GM04504 (cell line): ENCODE measurements at regions not wholly inside any gene's neighbourhood (a gene's known extent, or its start where the extent isn't known, plus 50 kb on each side); places are given as distances from the start of the nearest gene placed in this dataset.

Source experiments
- DNase-seq: peaks from one replicate; pipeline ENCODE4 v3.0.0-alpha.2; 2012; ENCODE audit warnings: low read depth

DNA sequence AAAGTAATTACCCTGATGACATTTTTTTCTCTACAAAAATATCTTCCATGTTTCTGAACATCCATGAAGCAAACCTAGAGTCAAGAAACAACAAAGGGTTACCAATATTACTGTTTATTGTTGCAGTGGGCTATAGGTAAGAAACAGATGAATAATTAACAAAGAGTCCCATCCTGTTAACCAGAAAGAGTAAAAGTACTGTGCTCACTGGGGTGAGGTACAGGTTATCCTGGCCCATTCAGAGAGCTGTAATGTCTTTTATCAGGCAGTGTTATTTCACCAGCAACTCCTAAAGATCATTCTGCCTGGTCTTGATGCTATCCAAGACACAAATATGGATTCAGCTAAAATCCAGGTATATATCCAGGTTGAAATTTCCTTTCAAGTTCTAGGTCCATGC lies 754.9 kb downstream of the SATB2 start:
- DNase-seq, result no peak

DNA sequence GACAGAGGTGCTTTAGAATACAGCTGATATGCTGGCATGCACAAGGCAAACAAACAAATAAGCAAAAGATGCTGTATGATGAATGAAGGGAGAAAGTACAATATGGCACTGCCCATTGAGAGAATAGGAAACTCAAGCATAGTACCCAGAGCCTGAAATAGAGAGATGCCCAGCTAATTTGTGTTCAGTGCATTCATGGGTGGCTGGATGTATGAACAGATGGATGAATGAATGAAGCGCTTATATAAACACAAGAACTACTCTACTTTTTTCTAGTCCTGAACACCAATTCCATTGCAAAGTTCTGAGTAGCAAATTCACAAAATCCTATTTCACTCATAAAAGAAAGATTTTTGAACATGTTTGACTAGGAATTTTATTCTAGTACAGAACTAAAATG lies 756.3 kb downstream of the SATB2 start:
- no peak for DNase-seq

DNA sequence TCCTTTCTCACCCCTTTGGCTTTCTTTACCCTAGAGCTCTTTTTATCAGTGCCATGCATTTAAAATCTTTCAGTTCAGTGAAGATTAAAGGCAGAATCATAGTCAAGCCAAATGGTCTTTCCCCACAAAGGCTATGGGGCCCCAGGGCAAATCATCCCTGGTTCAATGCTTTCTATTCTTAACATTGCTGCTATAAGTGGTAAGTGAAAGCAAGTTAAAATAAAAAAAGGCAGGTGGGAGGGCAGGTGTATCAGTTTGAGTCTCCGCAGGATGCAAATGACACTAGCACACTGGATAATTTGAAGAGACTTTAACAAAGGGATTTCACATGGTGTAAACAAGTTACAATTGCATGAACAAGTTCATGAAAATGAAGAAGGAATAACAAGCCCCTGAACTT lies 757.4 kb downstream of the SATB2 start:
- DNase-seq, result no peak

DNA sequence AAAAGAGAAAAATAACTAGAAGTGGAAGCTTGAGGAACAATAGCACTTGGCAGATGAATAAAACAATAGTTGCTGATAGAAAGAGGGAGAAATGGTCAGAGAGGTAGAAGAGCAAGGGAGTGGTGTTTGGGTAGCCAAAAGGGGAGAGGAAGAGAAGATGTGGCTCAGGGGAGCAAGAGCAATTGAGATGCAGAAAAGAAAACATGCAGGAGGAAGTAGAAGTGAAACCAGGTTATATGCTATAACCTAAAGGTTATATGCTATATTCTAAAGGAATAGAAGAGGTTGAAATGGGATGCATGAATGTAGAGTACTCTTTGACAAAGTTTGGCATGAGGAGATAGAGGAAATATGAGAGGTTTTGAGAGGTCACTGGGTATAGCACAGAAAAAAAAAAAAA lies 759.5 kb downstream of the SATB2 start:
- DNase-seq, result no peak

- DNase-seq, result no peak
Measured at GRCh38 chr2:198697794-198698193, 759.9 kb downstream of the SATB2 start.

GRCh38 chr2:198697218-198697617 lies 760.5 kb downstream of the SATB2 start:
- no peak for DNase-seq

DNA sequence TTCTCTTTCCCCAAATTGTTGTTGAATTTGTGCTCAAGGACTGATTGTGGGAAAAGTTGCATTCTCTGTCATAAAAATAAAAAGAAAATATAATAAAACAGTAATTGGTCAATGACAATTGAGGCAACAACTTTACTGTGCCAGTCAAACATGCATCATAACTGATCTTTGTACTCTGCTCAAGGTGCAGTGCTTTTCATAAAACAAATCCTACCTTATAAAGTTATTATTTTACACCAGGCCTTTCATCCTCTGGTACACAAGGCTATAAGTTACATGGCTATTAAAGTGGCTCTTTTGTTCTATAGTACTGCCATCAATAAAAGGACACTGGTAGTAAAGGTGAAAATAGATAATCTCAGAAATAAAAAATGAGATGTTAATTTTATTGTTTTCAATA lies 761.9 kb downstream of the SATB2 start:
- no peak for DNase-seq

- no peak for DNase-seq
Measured at GRCh38 chr2:198692907-198693510, 764.7 kb downstream of the SATB2 start.

DNA sequence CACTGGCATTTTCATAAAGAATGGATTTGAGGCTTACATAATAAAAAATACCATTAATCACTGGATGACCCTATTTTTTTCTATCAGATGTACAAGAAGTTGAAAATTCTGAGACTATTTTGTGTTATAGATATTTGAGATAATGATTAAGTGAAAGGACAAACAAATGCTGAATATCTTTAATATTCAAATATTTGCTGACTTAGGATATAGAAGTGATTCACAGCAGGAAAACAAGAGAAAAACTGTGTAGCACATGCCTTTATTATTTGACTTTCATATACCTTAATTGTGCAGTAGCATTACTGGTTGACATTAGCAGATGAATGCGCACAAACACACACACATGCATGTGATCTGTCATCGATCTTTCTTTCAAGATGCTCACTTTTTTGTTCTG lies 766.5 kb downstream of the SATB2 start:
- DNase-seq, result no peak

- no peak for DNase-seq
Measured at GRCh38 chr2:198664321-198664720, 793.4 kb downstream of the SATB2 start.

DNA sequence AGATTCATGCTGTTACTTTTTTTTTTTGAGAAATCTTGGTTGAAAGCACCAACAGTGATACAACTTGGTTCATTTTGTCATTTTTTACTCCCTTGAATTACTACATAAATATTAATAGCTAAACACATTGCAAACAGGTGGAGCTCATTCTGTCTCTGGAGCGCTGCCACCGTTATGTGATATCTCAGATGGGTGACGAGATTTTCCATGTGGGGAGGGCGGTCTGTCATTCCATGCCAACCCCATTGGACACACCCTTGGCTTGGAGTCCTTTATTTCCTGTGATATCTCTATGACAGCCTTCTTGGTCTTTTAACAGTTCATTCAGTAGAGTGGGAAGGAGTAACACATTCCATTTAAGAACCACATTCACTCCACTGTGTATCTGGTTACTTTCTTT lies 794.8 kb downstream of the SATB2 start:
- no peak for DNase-seq

GRCh38 chr2:198660501-198660900 lies 797.2 kb downstream of the SATB2 start:
- no peak for DNase-seq

DNA sequence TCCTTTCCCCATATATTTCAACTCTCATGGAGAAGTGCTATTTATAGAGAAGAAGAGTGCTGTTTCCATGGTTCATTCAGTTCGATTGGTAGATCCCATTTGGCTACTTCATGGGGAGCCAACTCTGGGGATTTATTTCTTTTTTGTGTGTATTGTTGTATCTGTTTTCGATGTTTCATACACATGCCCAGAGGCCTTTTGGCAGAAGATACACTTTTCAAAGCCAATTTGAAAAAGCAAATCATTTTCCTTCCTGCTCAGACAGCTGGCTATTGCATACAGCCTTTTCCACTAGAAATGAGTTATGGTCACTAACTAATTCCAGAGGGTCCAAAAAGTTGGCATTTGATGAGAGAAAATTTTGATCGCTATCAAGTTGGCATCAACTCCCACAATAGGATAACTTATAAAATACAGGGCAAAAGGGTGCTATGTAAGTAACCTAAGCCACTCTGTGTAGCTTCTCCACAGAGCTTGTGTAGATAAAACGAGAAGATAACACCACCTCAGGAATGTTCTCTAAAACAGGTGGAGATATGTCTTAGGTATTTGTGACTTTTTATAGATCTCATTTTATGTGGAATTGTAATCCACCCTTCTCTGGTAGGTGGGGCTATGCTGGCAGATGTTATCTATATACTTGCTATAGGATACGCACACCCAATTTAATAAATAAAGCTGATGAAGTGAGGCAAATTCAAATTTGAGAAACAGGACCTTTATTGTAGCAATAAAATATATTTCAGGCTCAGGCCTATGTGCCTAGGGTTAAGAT lies 798.5 kb downstream of the SATB2 start:
- no peak for DNase-seq

DNA sequence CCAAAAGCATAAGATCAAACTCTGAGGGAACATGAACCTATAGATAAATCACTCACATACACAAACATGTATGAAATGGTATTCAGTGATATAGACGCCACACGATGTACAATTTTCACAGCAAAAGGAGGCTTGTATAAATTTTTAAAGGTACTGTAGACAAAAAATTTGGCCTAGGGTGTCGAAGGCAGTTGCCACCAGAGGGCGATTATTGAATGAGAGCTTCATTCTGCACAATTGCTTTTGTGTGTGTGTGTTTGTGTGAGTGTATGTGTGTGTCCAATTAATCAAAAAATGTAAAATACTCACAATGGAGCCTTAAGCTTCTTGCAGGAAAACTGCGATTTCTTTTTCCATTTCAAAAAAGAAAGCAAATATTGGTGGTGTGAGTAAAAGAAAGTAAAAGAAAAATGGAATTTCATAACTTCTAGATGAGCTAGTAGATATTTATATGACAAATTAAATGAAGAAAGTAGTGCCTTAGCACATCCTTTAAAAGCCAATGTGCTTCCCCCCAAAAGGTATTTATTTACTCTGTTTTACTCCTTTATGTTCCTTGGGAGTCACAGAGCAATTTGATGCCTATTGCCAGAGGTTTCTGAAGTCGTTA lies 800.1 kb downstream of the SATB2 start:
- DNase-seq, result no peak

GRCh38 chr2:198656869-198657268 lies 800.9 kb downstream of the SATB2 start:
- no peak for DNase-seq

DNA sequence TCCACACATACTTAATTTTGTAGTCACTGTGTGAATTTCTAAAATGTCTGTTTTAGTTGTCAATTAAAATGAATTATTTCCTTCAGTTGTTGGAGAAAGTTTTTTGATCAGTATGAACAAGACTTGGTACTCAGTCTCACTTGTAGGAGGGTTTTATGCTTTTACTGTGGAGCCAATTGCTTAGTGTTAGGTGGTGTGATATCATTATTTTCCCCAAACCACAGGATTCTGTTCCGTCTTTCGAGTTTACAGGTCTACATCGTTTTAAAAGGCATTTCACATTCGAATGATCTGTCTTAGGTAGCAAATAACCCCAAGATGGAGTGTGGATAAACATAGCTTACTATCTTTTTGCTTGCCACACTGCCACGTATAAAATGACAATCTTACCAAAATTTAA lies 803.1 kb downstream of the SATB2 start:
- no peak for DNase-seq

GRCh38 chr2:198653311-198653710 lies 804.4 kb downstream of the SATB2 start:
- DNase-seq, result no peak

DNA sequence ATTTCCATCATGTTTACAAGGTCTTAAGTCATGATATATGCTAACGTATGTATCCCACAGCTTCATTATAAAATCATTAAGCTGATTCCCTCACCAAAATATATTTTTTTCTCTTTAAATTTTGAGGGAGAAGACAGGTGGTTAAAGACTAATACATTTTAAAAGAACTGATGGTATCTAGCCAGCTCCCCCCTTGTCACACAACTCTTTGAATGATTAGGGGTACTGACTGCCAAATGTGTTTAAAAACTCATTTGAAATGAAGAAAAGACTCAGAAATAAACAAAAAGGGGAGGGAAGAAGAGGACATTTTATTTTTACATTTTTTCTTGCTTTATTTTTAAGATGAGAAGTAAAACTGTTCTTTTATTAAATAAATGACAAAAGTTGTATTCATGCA lies 805.3 kb downstream of the SATB2 start:
- no peak for DNase-seq

- DNase-seq, result no peak
Measured at GRCh38 chr2:198645816-198646215, 811.9 kb downstream of the SATB2 start.

GRCh38 chr2:198641161-198641560 lies 816.6 kb downstream of the SATB2 start:
- DNase-seq, result no peak

DNA sequence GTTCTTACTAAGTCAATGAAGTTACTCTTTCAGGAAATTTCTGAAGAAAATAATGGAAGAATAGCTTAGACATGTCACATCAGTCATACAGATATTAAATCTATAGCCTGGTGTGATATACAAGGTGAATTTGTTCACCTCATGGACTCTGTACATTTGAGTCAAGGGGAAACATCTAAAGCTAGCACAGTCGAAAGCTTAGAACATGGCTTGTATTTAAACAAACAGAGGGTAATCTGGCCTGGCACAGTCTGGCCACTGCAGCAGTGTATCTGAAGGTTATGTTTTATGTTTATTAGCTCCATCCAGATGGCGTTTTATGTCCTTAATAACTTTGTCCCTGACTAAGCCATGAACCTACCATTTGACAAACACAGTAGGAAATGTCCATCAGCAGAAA lies 817.3 kb downstream of the SATB2 start:
- DNase-seq, result no peak

GRCh38 chr2:198639580-198639979 lies 818.2 kb downstream of the SATB2 start:
- DNase-seq, result no peak

DNA sequence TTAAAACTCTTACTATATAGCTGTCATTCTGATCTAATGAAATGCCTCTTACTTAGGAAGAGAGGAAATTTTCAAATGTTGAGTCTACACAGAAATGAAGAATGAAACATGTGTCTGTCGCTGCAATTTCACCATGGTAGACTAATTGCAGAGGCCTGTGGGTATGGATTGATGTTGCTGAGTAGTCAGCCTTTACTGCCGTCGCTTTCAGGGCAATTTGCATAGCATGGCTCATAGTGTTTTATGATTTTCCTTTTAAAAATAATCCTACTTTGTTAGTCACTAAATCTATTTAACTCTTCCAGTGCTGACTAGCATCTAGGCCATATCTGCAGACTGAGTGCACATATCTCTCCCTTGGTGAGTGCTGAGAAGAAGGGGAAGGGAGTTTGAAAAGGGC lies 819.2 kb downstream of the SATB2 start:
- DNase-seq, result peak; percentile 47

DNA sequence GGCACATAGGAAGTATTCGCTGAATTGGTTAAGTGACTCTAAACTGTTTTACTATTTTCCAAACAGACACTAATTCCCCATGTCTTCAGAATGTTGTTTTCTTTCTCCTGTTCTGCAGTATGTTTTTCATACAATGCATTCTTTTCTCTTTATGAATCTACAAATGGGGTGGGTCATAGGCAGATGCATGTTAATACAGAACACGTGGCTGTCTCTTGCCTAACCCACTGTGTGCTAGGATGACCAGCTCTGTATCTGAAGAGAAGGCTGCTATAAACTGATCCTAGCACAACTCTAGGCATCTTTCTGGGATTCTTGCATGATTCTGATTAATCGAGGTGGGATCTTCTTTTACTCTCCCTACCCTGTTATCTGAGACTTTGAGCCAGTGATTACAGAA lies 826.0 kb downstream of the PLCL1 start:
- no peak for DNase-seq
